ENCODE measurements at regions not wholly inside any gene's neighbourhood (a gene's known extent, or its start where the extent isn't known, plus 50 kb on each side); places are given as distances from the start of the nearest gene placed in this dataset.

- no peak for TF ChIP-seq CTCF (IDR thresholded peaks at IDR 0.05)
- no peak for TF ChIP-seq POLR2A (IDR thresholded peaks at IDR 0.05)
Measured at GRCh38 chr2:7440977-7441376, 523.8 kb downstream of the RNF144A start.
